ENCODE measurements at regions not wholly inside any gene's neighbourhood (a gene's known extent, or its start where the extent isn't known, plus 50 kb on each side); places are given as distances from the start of the nearest gene placed in this dataset.
"Not testable (repeated sequence)": the region's sequence is repeated elsewhere in the genome, so short reads cannot be mapped to it uniquely, and the experiment has no call there.

GRCh38 chr2:751474-751873, 74.3 kb upstream of the TMEM18 start:
- H3K27me3 ChIP-seq (ENCODE audit: control insufficient read depth, insufficient read depth, low read length, poor library complexity, severe bottlenecking), result no peaks in the 10 kb centered on the region

GRCh38 chr2:750628-751027, 73.4 kb upstream of the TMEM18 start:
- WGBS, 2 experiments, result 94 to 96% methylated on average over 5 of the region's 5 CpGs
- Histone ChIP-seq H3K27ac (ENCODE audit: insufficient read depth, low read depth, low read length, poor library complexity, severe bottlenecking) (no peak overlapping the region), H3K4me1 (ENCODE audit: control insufficient read depth, insufficient read depth, low read length) (no peaks in the 10 kb centered on the region), H3K27me3 (ENCODE audit: control insufficient read depth, insufficient read depth, low read length, poor library complexity, severe bottlenecking) (no peaks in the 10 kb centered on the region), H3K9me3 (ENCODE audit: control insufficient read depth, low read length) (no peaks in the 10 kb centered on the region), H3K36me3 (ENCODE audit: control insufficient read depth, insufficient read depth, low read length) (no peaks in the 10 kb centered on the region), H3K4me3 (ENCODE audit: insufficient read depth, low read depth, low read length) (no peak overlapping the region)

More at GRCh38 chr2:751474-751873, 74.3 kb upstream of the TMEM18 start:
- no peak overlapping the region for H3K4me3 ChIP-seq (ENCODE audit: insufficient read depth, low read depth, low read length)
- H3K4me1 ChIP-seq (ENCODE audit: control insufficient read depth, insufficient read depth, low read length), result no peaks in the 10 kb centered on the region
- no peaks in the 10 kb centered on the region for H3K36me3 ChIP-seq (ENCODE audit: control insufficient read depth, insufficient read depth, low read length)
- H3K27ac ChIP-seq (ENCODE audit: insufficient read depth, low read depth, low read length, poor library complexity, severe bottlenecking), result no peak overlapping the region
- H3K9me3 ChIP-seq (ENCODE audit: control insufficient read depth, low read length), result no peaks in the 10 kb centered on the region
- WGBS, 2 experiments, result 92 to 94% methylated on average over 10 of the region's 10 CpGs

- Histone ChIP-seq H3K4me3 (ENCODE audit: insufficient read depth, low read depth, low read length) (no peak overlapping the region), H3K36me3 (ENCODE audit: control insufficient read depth, insufficient read depth, low read length) (no peaks in the 10 kb centered on the region), H3K4me1 (ENCODE audit: control insufficient read depth, insufficient read depth, low read length) (no peaks in the 10 kb centered on the region), H3K27me3 (ENCODE audit: control insufficient read depth, insufficient read depth, low read length, poor library complexity, severe bottlenecking) (no peaks in the 10 kb centered on the region), H3K27ac (ENCODE audit: insufficient read depth, low read depth, low read length, poor library complexity, severe bottlenecking) (no peak overlapping the region), H3K9me3 (ENCODE audit: control insufficient read depth, low read length) (no peaks in the 10 kb centered on the region)
- 92 to 96% methylated on average over 12 of the region's 12 CpGs for WGBS, 2 experiments
These were observed 70.7 kb upstream of the TMEM18 start for GRCh38 chr2:747762-748351.

- Histone ChIP-seq H3K4me3 (ENCODE audit: insufficient read depth, low read depth, low read length) (no peak overlapping the region), H3K36me3 (ENCODE audit: control insufficient read depth, insufficient read depth, low read length) (no peaks in the 10 kb centered on the region), H3K27me3 (ENCODE audit: control insufficient read depth, insufficient read depth, low read length, poor library complexity, severe bottlenecking) (no peaks in the 10 kb centered on the region), H3K4me1 (ENCODE audit: control insufficient read depth, insufficient read depth, low read length) (peaks cover 2% of the 10 kb centered on the region), H3K27ac (ENCODE audit: insufficient read depth, low read depth, low read length, poor library complexity, severe bottlenecking) (no peak overlapping the region), H3K9me3 (ENCODE audit: control insufficient read depth, low read length) (no peaks in the 10 kb centered on the region)
- 92 to 94% methylated on average over 4 of the region's 4 CpGs for WGBS, 2 experiments
These were observed 69.5 kb upstream of the TMEM18 start for GRCh38 chr2:746697-747096.

GRCh38 chr2:744088-744487, 66.9 kb upstream of the TMEM18 start:
- Histone ChIP-seq H3K4me1 (ENCODE audit: control insufficient read depth, insufficient read depth, low read length) (peaks cover 7% of the 10 kb centered on the region), H3K9me3 (ENCODE audit: control insufficient read depth, low read length) (no peaks in the 10 kb centered on the region), H3K4me3 (ENCODE audit: insufficient read depth, low read depth, low read length) (no peak overlapping the region), H3K27me3 (ENCODE audit: control insufficient read depth, insufficient read depth, low read length, poor library complexity, severe bottlenecking) (no peaks in the 10 kb centered on the region), H3K27ac (ENCODE audit: insufficient read depth, low read depth, low read length, poor library complexity, severe bottlenecking) (no peak overlapping the region), H3K36me3 (ENCODE audit: control insufficient read depth, insufficient read depth, low read length) (no peaks in the 10 kb centered on the region)
- 92 to 98% methylated on average over 2 to 3 of the region's 3 CpGs for WGBS, 2 experiments

- H3K4me1 ChIP-seq (ENCODE audit: control insufficient read depth, insufficient read depth, low read length), result peaks cover 7% of the 10 kb centered on the region
- no peak overlapping the region for H3K27ac ChIP-seq (ENCODE audit: insufficient read depth, low read depth, low read length, poor library complexity, severe bottlenecking)
- no peaks in the 10 kb centered on the region for H3K27me3 ChIP-seq (ENCODE audit: control insufficient read depth, insufficient read depth, low read length, poor library complexity, severe bottlenecking)
- WGBS, 2 experiments, result 90 to 94% methylated on average over 9 of the region's 9 CpGs
- no peaks in the 10 kb centered on the region for H3K36me3 ChIP-seq (ENCODE audit: control insufficient read depth, insufficient read depth, low read length)
- no peak overlapping the region for H3K4me3 ChIP-seq (ENCODE audit: insufficient read depth, low read depth, low read length)
- H3K9me3 ChIP-seq (ENCODE audit: control insufficient read depth, low read length), result no peaks in the 10 kb centered on the region
These were observed 65.0 kb upstream of the TMEM18 start for GRCh38 chr2:742221-742620.

GRCh38 chr2:741195-741496, 63.9 kb upstream of the TMEM18 start:
- Histone ChIP-seq H3K4me3 (ENCODE audit: insufficient read depth, low read depth, low read length) (peak overlapping the region; percentile 55), H3K9me3 (ENCODE audit: control insufficient read depth, low read length) (no peaks in the 10 kb centered on the region), H3K36me3 (ENCODE audit: control insufficient read depth, insufficient read depth, low read length) (no peaks in the 10 kb centered on the region), H3K27ac (ENCODE audit: insufficient read depth, low read depth, low read length, poor library complexity, severe bottlenecking) (no peak overlapping the region), H3K4me1 (ENCODE audit: control insufficient read depth, insufficient read depth, low read length) (peaks cover 7% of the 10 kb centered on the region), H3K27me3 (ENCODE audit: control insufficient read depth, insufficient read depth, low read length, poor library complexity, severe bottlenecking) (no peaks in the 10 kb centered on the region)
- WGBS, 2 experiments, result 67% methylated on average over 3 of the region's 3 CpGs; no CpG with 5 or more reads in 1 of the 2 experiments

- not testable (repeated sequence) for H3K9me3 ChIP-seq (ENCODE audit: control insufficient read depth, low read length); H3K27me3 ChIP-seq (ENCODE audit: control insufficient read depth, insufficient read depth, low read length, poor library complexity, severe bottlenecking); H3K4me1 ChIP-seq (ENCODE audit: control insufficient read depth, insufficient read depth, low read length); H3K36me3 ChIP-seq (ENCODE audit: control insufficient read depth, insufficient read depth, low read length)
- Histone ChIP-seq H3K27ac (ENCODE audit: insufficient read depth, low read depth, low read length, poor library complexity, severe bottlenecking) (peak overlapping the region; percentile 57), H3K4me3 (ENCODE audit: insufficient read depth, low read depth, low read length) (peak overlapping the region; percentile 55)
- WGBS, 2 experiments, result 2% methylated on average over 41 of the region's 41 CpGs
These were observed 63.4 kb upstream of the TMEM18 start for GRCh38 chr2:740322-741194.

GRCh38 chr2:739864-740321, 62.7 kb upstream of the TMEM18 start:
- H3K36me3 ChIP-seq (ENCODE audit: control insufficient read depth, insufficient read depth, low read length); H3K27me3 ChIP-seq (ENCODE audit: control insufficient read depth, insufficient read depth, low read length, poor library complexity, severe bottlenecking); H3K9me3 ChIP-seq (ENCODE audit: control insufficient read depth, low read length); H3K4me1 ChIP-seq (ENCODE audit: control insufficient read depth, insufficient read depth, low read length): not testable (repeated sequence)
- H3K4me3 ChIP-seq (ENCODE audit: insufficient read depth, low read depth, low read length), result peak overlapping the region; percentile 55
- peak overlapping the region; percentile 31 for H3K27ac ChIP-seq (ENCODE audit: insufficient read depth, low read depth, low read length, poor library complexity, severe bottlenecking)
- WGBS, 2 experiments, result 1% methylated on average over 23 of the region's 23 CpGs

GRCh38 chr2:736939-737338, 59.7 kb upstream of the TMEM18 start:
- Histone ChIP-seq H3K4me3 (ENCODE audit: insufficient read depth, low read depth, low read length) (no peak overlapping the region), H3K27me3 (ENCODE audit: control insufficient read depth, insufficient read depth, low read length, poor library complexity, severe bottlenecking) (no peaks in the 10 kb centered on the region), H3K27ac (ENCODE audit: insufficient read depth, low read depth, low read length, poor library complexity, severe bottlenecking) (no peak overlapping the region), H3K36me3 (ENCODE audit: control insufficient read depth, insufficient read depth, low read length) (no peaks in the 10 kb centered on the region), H3K4me1 (ENCODE audit: control insufficient read depth, insufficient read depth, low read length) (peaks cover 7% of the 10 kb centered on the region), H3K9me3 (ENCODE audit: control insufficient read depth, low read length) (no peaks in the 10 kb centered on the region)
